Suprapubic skin (tissue), 4 donors: ENCODE measurements at regions not wholly inside any gene's neighbourhood (a gene's known extent, or its start where the extent isn't known, plus 50 kb on each side); places are given as distances from the start of the nearest gene placed in this dataset.

Experiments
- EP300 ChIP-seq: sonication (generic); formaldehyde crosslinking; IDR thresholded peaks from one replicate; pipeline ENCODE4 v1.6.1; 2017; ENCODE audit warnings: antibody characterized with exemption
- POLR2A ChIP-seq, 2 donors: fragments of 450-650 bp; IDR thresholded peaks; one replicate each; pipeline ENCODE4 v1.6.1; 2017; ENCODE audit warnings: antibody characterized with exemption in 2 of 2, mild to moderate bottlenecking in 2 of 2, moderate library complexity in 2 of 2
- POLR2AphosphoS5 ChIP-seq, 3 donors: sonication (generic); formaldehyde crosslinking; IDR thresholded peaks; one replicate each; pipeline ENCODE4 v1.6.1; 2017; ENCODE audit warnings: antibody characterized with exemption in 3 of 3
- TF ChIP-seq, protein P1 (sequence below), 2 donors: fragments of 200-600 bp in 1 of 2; fragments of 450-650 bp in 1 of 2; sonication (generic) in 1 of 2; IDR thresholded peaks; one replicate each; pipeline ENCODE4 v1.5.1; 2016 to 2019; ENCODE audit warnings: antibody characterized with exemption in 2 of 2, mild to moderate bottlenecking in 1 of 2, moderate library complexity in 1 of 2

DNA sequence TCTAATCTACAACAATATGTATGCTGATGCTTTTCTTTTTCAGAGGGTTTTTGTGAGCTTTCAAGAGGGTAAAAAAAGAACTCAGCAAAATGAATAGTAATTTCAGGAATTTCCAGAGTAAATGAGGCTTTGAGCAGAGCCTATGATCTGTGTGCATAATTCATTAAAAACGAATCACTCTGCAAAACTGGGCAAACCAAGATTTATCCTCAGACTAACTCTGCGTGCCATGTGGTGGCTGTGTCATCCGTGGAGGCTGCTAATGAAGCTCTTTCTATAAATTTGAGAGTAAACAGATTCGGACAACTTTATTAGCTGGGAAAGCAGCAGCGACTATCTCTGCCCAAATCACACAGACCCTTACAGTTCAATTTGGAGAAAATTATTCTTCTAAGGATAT is 83.8 kb downstream of the FOXL1 start:
- TF ChIP-seq, protein P1, sequence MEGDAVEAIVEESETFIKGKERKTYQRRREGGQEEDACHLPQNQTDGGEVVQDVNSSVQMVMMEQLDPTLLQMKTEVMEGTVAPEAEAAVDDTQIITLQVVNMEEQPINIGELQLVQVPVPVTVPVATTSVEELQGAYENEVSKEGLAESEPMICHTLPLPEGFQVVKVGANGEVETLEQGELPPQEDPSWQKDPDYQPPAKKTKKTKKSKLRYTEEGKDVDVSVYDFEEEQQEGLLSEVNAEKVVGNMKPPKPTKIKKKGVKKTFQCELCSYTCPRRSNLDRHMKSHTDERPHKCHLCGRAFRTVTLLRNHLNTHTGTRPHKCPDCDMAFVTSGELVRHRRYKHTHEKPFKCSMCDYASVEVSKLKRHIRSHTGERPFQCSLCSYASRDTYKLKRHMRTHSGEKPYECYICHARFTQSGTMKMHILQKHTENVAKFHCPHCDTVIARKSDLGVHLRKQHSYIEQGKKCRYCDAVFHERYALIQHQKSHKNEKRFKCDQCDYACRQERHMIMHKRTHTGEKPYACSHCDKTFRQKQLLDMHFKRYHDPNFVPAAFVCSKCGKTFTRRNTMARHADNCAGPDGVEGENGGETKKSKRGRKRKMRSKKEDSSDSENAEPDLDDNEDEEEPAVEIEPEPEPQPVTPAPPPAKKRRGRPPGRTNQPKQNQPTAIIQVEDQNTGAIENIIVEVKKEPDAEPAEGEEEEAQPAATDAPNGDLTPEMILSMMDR (IDR thresholded peaks at IDR 0.05) = no peak
- no peak for TF ChIP-seq POLR2A (IDR thresholded peaks at IDR 0.05)
- no peak for TF ChIP-seq POLR2AphosphoS5 (IDR thresholded peaks at IDR 0.05)
- TF ChIP-seq EP300 = no peak
